ENCODE measurements at regions not wholly inside any gene's neighbourhood (a gene's known extent, or its start where the extent isn't known, plus 50 kb on each side); places are given as distances from the start of the nearest gene placed in this dataset.

GRCh38 chr13:68628994-68629393, 1398.9 kb upstream of the PCDH9 start:
- no peak for TF ChIP-seq POLR2A (IDR thresholded peaks at IDR 0.05; ENCODE audit: extremely low read depth, insufficient read length)
- TF ChIP-seq CTCF (IDR thresholded peaks at IDR 0.05; ENCODE audit: low read depth, low read length) = no peak
